ENCODE measurements at regions not wholly inside any gene's neighbourhood (a gene's known extent, or its start where the extent isn't known, plus 50 kb on each side); places are given as distances from the start of the nearest gene placed in this dataset.

DNA sequence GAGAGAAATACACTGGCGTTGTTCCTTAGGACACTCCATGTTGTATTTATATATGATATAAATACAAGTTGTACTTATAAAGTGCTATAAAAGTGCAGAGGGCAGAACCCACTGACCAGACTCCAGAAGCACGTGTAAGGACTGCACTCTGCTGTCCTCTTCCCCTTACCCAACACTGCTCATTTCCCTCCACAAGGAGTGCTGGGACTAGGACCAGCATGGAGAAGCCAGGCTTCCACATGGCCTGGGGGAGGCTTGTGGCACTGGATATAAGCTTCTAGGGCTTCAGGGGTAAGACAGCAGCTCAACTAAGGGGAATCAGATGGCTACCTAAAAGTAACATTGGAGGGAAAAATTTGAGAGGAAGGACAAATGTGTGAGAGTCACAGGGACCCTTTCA, 556.9 kb downstream of the IGSF11 start:
- H3K4me3 Mint-ChIP-seq: no peak overlapping the region
- CTCF ChIA-PET: no interaction called here
- H3K27ac Mint-ChIP-seq: no peak overlapping the region
- no peaks in the 10 kb centered on the region for H3K4me1 Mint-ChIP-seq (ENCODE audit: low read depth)
- no peak for DNase-seq
- POLR2A ChIA-PET: no interaction called here
- no peaks in the 10 kb centered on the region for H3K36me3 Mint-ChIP-seq (ENCODE audit: low read depth)
- H3K27me3 Mint-ChIP-seq (ENCODE audit: low read depth): no peaks in the 10 kb centered on the region
- no peak for ATAC-seq
- H3K9me3 Mint-ChIP-seq (ENCODE audit: insufficient read depth): no peaks in the 10 kb centered on the region

DNA sequence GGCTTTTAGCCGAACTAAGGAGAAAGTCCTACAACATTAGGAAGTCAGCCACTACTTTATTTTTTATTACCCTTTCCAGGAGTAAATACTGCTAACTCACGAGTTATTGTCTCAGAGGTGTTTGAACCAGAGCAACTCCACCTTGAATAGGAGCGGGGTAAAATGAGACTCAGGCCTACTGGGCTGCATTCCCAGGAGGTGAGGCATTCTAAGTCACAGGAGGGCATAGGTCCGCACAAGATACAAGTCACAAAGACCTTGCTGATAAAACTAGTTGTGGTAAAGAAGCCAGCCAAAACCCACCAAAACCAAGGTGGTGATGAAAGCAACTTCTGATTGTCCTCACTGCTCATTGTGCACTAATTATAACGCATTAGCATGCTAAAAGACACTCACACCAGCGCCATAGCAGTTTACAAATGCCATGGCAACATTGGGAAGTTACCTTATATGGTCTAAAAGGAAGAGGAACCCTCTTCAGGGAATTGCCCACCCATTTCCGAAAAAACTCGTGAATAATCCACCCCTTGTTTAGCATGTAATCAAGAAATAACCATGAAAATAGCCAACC, 555.9 kb downstream of the IGSF11 start:
- H3K9me3 Mint-ChIP-seq (ENCODE audit: insufficient read depth): no peaks in the 10 kb centered on the region
- no peak overlapping the region for H3K4me3 Mint-ChIP-seq
- ATAC-seq (no peak), DNase-seq (no peak)
- H3K4me1 Mint-ChIP-seq (ENCODE audit: low read depth): no peaks in the 10 kb centered on the region
- POLR2A ChIA-PET: no interaction called here
- CTCF ChIA-PET: no interaction called here
- no peaks in the 10 kb centered on the region for H3K36me3 Mint-ChIP-seq (ENCODE audit: low read depth)
- H3K27me3 Mint-ChIP-seq (ENCODE audit: low read depth): no peaks in the 10 kb centered on the region
- H3K27ac Mint-ChIP-seq: no peak overlapping the region

DNA sequence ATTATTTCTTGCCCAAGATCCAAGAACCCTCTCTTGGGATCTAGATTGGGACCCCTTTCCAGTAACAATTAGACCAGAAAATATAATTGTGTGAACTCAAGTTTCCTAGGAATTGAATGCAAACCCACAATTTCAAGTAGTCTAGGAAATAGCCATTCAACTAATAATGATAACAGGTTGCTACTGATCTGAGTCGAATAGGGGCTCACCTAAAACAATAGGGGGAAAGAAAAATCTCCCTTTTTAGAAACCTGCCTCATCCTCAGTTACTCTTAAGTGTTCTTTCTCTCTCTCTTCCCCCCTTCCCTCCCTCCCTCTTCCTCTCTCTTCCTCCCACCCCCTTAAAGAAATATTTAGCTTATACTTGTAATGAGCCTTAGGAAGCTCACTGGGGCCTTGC, 555.3 kb downstream of the IGSF11 start:
- no peaks in the 10 kb centered on the region for H3K36me3 Mint-ChIP-seq (ENCODE audit: low read depth)
- H3K4me1 Mint-ChIP-seq (ENCODE audit: low read depth): no peaks in the 10 kb centered on the region
- H3K27ac Mint-ChIP-seq: no peak overlapping the region
- no peak overlapping the region for H3K4me3 Mint-ChIP-seq
- H3K9me3 Mint-ChIP-seq (ENCODE audit: insufficient read depth): no peaks in the 10 kb centered on the region
- no peak for DNase-seq
- ATAC-seq: no peak
- POLR2A ChIA-PET: no interaction called here
- CTCF ChIA-PET: interaction anchor here (1.4 kb wide), 1 partner anchor 15 kb away, joined by 3 read pairs; no protein-coding TSS in a partner anchor
- H3K27me3 Mint-ChIP-seq (ENCODE audit: low read depth): no peaks in the 10 kb centered on the region

DNA sequence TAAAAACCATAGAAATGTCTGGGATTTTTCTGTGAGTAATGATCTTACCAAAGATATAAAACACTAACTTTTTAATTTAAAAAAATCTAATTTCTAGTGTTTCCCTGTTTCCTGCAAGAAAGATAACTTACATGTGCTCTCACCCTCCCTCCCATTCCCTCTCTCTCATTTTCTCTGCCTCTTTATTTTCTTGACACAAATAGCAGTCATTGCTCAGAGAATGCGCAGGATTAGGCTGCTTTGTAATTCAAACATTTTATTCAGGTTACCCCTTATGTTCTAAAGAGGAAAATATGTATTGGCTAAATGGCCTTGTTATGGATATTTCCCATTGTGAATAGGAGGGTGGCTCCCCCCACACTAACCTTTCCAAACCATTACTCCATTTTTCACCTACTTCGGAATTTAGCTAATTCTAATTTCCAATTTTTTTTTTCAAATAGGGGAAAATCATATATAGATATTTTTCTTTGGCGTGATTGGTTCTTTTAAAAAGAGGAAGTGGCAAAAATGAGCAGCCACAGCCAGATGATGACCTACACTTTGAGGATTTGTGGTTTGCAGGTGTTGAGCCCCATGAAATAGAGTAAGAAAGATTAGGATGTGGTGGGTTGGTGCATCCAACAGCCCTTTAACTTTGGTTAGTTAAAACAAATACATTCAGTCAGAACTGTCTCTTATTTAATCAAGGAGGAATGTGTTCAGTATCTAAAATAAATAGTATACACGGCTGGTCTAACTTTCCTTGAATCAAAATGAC, 554.4 kb downstream of the IGSF11 start:
- ATAC-seq (no peak), DNase-seq (no peak)
- POLR2A ChIA-PET: no interaction called here
- no peak overlapping the region for H3K27ac Mint-ChIP-seq
- no peaks in the 10 kb centered on the region for H3K27me3 Mint-ChIP-seq (ENCODE audit: low read depth)
- CTCF ChIA-PET: interaction anchor here (1.4 kb wide), 1 partner anchor 14 kb away, joined by 3 read pairs; no protein-coding TSS in a partner anchor
- H3K9me3 Mint-ChIP-seq (ENCODE audit: insufficient read depth): no peaks in the 10 kb centered on the region
- no peaks in the 10 kb centered on the region for H3K36me3 Mint-ChIP-seq (ENCODE audit: low read depth)
- H3K4me3 Mint-ChIP-seq: no peak overlapping the region
- H3K4me1 Mint-ChIP-seq (ENCODE audit: low read depth): no peaks in the 10 kb centered on the region

DNA sequence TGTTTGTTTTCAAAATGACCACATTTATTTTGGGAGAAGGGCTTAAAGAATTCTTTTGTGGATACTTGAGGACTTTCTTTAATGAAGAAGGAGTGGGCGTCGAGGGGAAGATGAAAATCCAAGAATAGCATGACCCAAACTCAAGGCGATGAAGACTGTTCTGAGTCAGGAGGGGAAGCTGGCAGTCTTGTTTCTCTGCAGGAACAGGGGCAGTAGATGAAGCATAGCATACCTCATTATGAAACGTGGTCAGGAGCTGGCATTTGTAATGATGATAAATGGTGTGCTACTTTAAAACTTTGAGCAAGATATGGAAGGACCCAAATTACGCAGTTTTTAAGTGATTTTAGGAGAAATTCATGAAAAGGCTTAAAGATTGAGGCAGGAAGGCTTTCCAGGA, 549.0 kb downstream of the IGSF11 start:
- peaks cover 3% of the 10 kb centered on the region for H3K9me3 Mint-ChIP-seq (ENCODE audit: insufficient read depth)
- ATAC-seq: no peak
- CTCF ChIA-PET: no interaction called here

DNA sequence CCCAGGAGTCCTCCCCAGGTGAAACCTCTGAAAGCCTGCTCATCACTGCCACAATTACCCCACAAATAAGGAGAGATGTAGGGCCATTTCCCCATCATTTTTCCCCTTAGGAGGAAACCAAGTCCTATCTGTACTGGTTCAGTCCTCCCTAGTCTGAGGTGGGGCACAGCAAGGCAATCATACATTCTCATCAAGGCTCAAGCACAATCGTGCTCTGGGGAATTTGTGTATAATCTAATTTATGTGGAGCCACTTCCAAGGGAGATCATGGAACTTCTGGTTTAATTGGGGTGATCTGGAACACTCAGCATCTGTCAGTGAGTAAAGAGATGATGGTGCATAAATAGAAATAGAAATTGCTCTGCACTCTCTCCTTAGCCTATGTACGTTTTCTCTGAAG, 546.9 kb downstream of the IGSF11 start:
- Mint-ChIP-seq H3K9me3 (ENCODE audit: insufficient read depth) (peaks cover 3% of the 10 kb centered on the region), H3K27ac (no peak overlapping the region), H3K4me1 (ENCODE audit: low read depth) (no peaks in the 10 kb centered on the region), H3K36me3 (ENCODE audit: low read depth) (no peaks in the 10 kb centered on the region), H3K4me3 (no peak overlapping the region), H3K27me3 (ENCODE audit: low read depth) (no peaks in the 10 kb centered on the region)
- CTCF ChIA-PET: no interaction called here
- DNase-seq: no peak
- POLR2A ChIA-PET: no interaction called here
- no peak for ATAC-seq

More for the DNA sequence above, 549.0 kb downstream of the IGSF11 start:
- POLR2A ChIA-PET: no interaction called here
- H3K27me3 Mint-ChIP-seq (ENCODE audit: low read depth): no peaks in the 10 kb centered on the region
- DNase-seq: no peak
- no peak overlapping the region for H3K4me3 Mint-ChIP-seq
- H3K36me3 Mint-ChIP-seq (ENCODE audit: low read depth): no peaks in the 10 kb centered on the region
- no peak overlapping the region for H3K27ac Mint-ChIP-seq
- no peaks in the 10 kb centered on the region for H3K4me1 Mint-ChIP-seq (ENCODE audit: low read depth)

DNA sequence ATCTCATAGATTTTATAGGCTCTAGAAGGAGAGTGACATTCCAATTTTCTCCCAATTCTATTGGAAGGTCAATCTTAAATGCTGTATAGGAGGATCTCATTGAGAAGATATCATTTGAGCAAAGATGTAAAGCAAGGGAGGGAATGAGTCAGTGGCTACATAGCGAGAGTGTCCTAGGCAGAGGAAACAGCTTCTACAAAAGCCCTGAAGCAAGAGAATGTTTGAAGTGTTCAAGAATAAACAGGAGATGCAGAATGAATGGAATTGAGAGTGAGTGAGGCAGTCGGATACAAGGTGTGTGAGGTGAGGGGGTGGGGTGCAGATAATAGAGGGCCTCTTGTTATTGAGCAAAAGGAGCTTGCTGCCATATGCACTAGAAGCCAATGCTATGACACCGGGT, 545.9 kb downstream of the IGSF11 start:
- no peaks in the 10 kb centered on the region for H3K27me3 Mint-ChIP-seq (ENCODE audit: low read depth)
- DNase-seq (no peak), ATAC-seq (no peak)
- no peaks in the 10 kb centered on the region for H3K36me3 Mint-ChIP-seq (ENCODE audit: low read depth)
- no peak overlapping the region for H3K27ac Mint-ChIP-seq
- no peak overlapping the region for H3K4me3 Mint-ChIP-seq
- peaks cover 3% of the 10 kb centered on the region for H3K9me3 Mint-ChIP-seq (ENCODE audit: insufficient read depth)
- no peaks in the 10 kb centered on the region for H3K4me1 Mint-ChIP-seq (ENCODE audit: low read depth)
- POLR2A ChIA-PET: no interaction called here
- CTCF ChIA-PET: no interaction called here

DNA sequence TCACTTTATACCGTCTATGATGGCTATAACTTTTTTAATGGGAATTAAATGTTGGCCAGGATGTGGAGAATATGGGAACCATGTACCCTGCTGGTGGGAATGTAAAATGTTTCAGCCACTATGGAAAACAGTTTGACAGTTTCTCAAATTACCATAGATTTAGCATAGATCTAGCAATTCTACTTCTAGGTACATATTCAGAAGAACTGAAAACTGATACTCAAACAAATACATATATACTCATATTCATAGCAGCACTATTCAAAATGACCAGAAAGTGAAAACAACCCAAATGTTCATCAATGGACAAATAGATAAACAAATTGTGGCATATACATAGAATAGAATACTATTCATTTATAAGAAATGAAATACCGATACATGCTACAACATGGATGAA, 539.4 kb downstream of the IGSF11 start:
- POLR2A ChIA-PET: no interaction called here
- DNase-seq: no peak
- H3K27ac Mint-ChIP-seq: no peak overlapping the region
- no peak for ATAC-seq
- H3K36me3 Mint-ChIP-seq (ENCODE audit: low read depth): no peaks in the 10 kb centered on the region
- H3K4me3 Mint-ChIP-seq: no peak overlapping the region
- H3K4me1 Mint-ChIP-seq (ENCODE audit: low read depth): no peaks in the 10 kb centered on the region
- H3K9me3 Mint-ChIP-seq (ENCODE audit: insufficient read depth): no peaks in the 10 kb centered on the region
- H3K27me3 Mint-ChIP-seq (ENCODE audit: low read depth): no peaks in the 10 kb centered on the region
- CTCF ChIA-PET: no interaction called here

DNA sequence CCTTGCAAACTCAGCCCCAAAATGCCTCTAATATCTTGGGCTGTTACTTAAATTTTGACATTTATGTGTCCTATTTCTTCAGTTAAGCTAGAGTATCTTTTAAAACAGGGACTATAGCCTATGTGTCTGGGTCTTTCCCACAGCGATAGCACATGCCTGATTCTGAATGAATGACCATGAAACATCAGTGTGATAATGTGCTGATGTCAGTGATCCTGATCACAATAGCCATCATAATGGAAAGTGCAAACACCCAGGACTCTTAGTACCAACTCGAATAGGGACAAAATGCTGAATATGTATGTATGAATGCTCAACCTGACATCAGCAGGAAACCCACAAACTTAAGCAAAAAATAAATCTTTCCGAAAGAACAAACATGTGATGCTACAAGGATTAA, 537.4 kb downstream of the IGSF11 start:
- ChIA-PET POLR2A (no interaction called here), CTCF (no interaction called here)
- Mint-ChIP-seq H3K4me1 (ENCODE audit: low read depth) (no peaks in the 10 kb centered on the region), H3K4me3 (no peak overlapping the region), H3K9me3 (ENCODE audit: insufficient read depth) (no peaks in the 10 kb centered on the region), H3K27me3 (ENCODE audit: low read depth) (no peaks in the 10 kb centered on the region), H3K36me3 (ENCODE audit: low read depth) (no peaks in the 10 kb centered on the region), H3K27ac (no peak overlapping the region)
- ATAC-seq (no peak), DNase-seq (no peak)

DNA sequence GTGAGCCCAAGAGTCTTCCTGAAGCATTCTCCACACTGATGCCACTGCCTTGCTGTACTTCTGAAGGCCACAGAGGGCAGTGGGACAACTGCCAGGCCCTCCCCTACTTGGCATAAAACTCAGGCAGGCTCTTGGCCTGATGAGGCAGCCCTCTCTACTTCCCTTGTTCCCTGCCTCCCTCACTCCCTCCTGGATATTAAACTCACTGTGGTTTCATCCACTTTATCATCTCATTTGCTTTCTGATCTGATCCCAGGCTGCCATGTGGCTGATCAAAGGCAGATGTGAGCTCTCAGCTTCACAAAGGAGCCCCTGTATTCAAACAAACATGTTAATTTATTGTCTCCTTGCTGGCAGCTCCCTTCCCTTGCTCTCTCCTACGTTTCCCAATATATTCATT, 533.5 kb downstream of the IGSF11 start:
- Mint-ChIP-seq H3K9me3 (ENCODE audit: insufficient read depth) (no peaks in the 10 kb centered on the region), H3K27ac (no peak overlapping the region), H3K36me3 (ENCODE audit: low read depth) (no peaks in the 10 kb centered on the region), H3K4me3 (no peak overlapping the region), H3K4me1 (ENCODE audit: low read depth) (no peaks in the 10 kb centered on the region), H3K27me3 (ENCODE audit: low read depth) (no peaks in the 10 kb centered on the region)
- ATAC-seq: no peak
- DNase-seq: no peak
- ChIA-PET CTCF (no interaction called here), POLR2A (no interaction called here)

DNA sequence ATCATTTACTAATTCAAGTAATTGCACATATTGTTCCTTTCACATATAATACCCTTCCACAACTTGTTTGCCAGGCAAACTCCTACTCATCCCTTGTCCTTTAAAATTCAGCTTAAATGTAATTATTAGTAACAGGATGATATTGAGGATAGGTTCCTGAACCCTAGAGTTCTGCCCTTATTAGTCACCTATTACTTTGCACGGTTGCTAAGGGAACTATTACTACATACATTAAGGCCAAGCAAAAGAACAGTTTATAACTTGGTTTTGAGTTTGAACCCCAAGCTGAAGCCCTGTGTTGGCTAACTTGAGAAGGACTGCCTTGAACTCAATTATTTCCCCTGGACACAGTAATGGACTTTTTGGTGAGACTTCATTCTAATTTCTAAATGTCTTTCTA, 529.7 kb downstream of the IGSF11 start:
- H3K4me1 Mint-ChIP-seq (ENCODE audit: low read depth): no peaks in the 10 kb centered on the region
- H3K36me3 Mint-ChIP-seq (ENCODE audit: low read depth): no peaks in the 10 kb centered on the region
- CTCF ChIA-PET: no interaction called here
- no peak overlapping the region for H3K27ac Mint-ChIP-seq
- no peaks in the 10 kb centered on the region for H3K27me3 Mint-ChIP-seq (ENCODE audit: low read depth)
- POLR2A ChIA-PET: no interaction called here
- no peak for ATAC-seq
- no peaks in the 10 kb centered on the region for H3K9me3 Mint-ChIP-seq (ENCODE audit: insufficient read depth)
- H3K4me3 Mint-ChIP-seq: no peak overlapping the region
- DNase-seq: no peak

DNA sequence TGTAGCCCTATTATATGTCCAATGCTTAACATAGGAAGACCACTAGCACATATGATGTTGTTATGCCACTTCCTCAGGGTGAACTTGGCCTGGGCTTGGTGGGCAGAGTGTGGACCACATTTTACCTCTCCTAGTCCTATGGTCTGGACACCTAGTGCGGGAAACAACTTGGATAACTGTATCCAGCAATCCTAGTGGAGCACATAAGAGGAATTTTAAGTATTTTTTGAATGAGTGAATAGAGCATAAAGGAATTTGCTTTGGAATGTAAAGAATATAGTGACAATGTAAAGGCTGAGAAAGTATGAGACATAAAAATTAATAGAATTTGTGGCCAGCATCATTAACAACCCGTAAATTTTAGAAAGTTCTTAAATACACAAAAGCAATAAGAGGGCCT, 528.9 kb downstream of the IGSF11 start:
- ATAC-seq: no peak
- CTCF ChIA-PET: no interaction called here
- H3K9me3 Mint-ChIP-seq (ENCODE audit: insufficient read depth): no peaks in the 10 kb centered on the region
- H3K27me3 Mint-ChIP-seq (ENCODE audit: low read depth): no peaks in the 10 kb centered on the region
- no peaks in the 10 kb centered on the region for H3K4me1 Mint-ChIP-seq (ENCODE audit: low read depth)
- DNase-seq: no peak
- no peaks in the 10 kb centered on the region for H3K36me3 Mint-ChIP-seq (ENCODE audit: low read depth)
- POLR2A ChIA-PET: no interaction called here
- H3K27ac Mint-ChIP-seq: no peak overlapping the region
- H3K4me3 Mint-ChIP-seq: no peak overlapping the region

DNA sequence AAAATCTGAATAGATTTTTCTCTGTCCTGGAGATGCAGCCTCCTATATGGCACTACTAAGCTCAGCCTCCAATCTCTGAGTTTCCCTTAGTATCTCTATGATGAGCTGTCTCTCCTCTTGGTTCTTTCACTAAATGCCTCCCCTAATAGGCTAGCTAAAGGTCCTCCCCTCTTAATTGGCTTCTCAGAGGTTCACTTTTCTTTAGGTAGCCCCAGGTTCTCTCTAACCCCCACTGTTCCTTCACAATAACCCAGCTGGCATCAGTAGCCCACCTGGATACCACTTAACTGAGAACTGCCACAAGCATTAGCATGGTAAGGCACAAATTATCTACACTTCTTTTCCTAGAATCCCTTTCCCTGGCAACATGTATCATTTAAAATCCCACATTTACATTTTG, 523.2 kb downstream of the IGSF11 start:
- ATAC-seq (no peak), DNase-seq (no peak)
- Mint-ChIP-seq H3K4me3 (no peak overlapping the region), H3K27ac (no peak overlapping the region), H3K27me3 (ENCODE audit: low read depth) (no peaks in the 10 kb centered on the region), H3K36me3 (ENCODE audit: low read depth) (no peaks in the 10 kb centered on the region), H3K4me1 (ENCODE audit: low read depth) (no peaks in the 10 kb centered on the region), H3K9me3 (ENCODE audit: insufficient read depth) (no peaks in the 10 kb centered on the region)
- POLR2A ChIA-PET: no interaction called here
- CTCF ChIA-PET: no interaction called here

All from activated CD8-positive, alpha-beta T cell treated with anti-CD3 and anti-CD28 coated beads, Interleukin-2, amount 10 ng/mL, durations not matched to agents 7 days and 5 days (primary cell).